ENCODE measurements at regions not wholly inside any gene's neighbourhood (a gene's known extent, or its start where the extent isn't known, plus 50 kb on each side); places are given as distances from the start of the nearest gene placed in this dataset.
"Not testable (repeated sequence)": the region's sequence is repeated elsewhere in the genome, so short reads cannot be mapped to it uniquely, and the experiment has no call there.

GRCh38 chr4:17030543-17030942, 132.1 kb upstream of the LDB2 start:
- no peak overlapping the region for H3K9ac ChIP-seq (ENCODE audit: low read depth, low read length)
- H3K9me3 ChIP-seq (ENCODE audit: insufficient read depth, low read depth, low read length) = 0 out of 2 replicates have a peak, but pooled peaks cover 2% of the 10 kb centered on the region
- H3K4me3 ChIP-seq (ENCODE audit: low read length) = no peak overlapping the region
- peaks cover 18% of the 10 kb centered on the region for H3K4me1 ChIP-seq (ENCODE audit: insufficient read depth, low read length)
- H3K27ac ChIP-seq (ENCODE audit: low read depth, low read length) = 0 out of 2 replicates have a peak overlapping the region, but pooled peaks have one; percentile 18
- 94% methylated on average over 1 of the region's 1 CpG for WGBS
- H3K27me3 ChIP-seq (ENCODE audit: insufficient read depth, low read length) = no peaks in the 10 kb centered on the region
- no peaks in the 10 kb centered on the region for H3K36me3 ChIP-seq (ENCODE audit: insufficient read depth, low read length)

DNA sequence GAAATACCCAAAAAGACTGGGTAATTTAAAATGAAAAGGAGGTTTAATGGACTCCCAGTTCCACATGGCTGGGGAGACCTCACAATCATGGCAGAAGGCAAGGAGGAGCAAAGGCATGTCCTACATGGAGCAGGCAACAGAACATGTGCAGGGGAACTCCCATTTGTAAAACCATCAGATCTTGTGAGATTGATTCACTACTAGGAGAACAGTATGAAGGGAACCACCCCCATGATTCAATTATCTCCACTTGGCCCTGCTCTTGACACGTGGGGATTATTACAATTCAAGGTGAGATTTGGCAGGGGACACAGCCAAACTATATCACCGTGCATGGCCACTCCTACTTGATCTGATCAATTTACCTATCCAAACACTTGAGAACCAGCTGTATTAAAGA, 131.5 kb upstream of the LDB2 start:
- Histone ChIP-seq H3K4me3 (ENCODE audit: low read length) (no peak overlapping the region), H3K27ac (ENCODE audit: low read depth, low read length) (no peak overlapping the region), H3K9me3 (ENCODE audit: insufficient read depth, low read depth, low read length) (no peaks in the 10 kb centered on the region), H3K9ac (ENCODE audit: low read depth, low read length) (no peak overlapping the region), H3K36me3 (ENCODE audit: insufficient read depth, low read length) (no peaks in the 10 kb centered on the region), H3K27me3 (ENCODE audit: insufficient read depth, low read length) (no peaks in the 10 kb centered on the region), H3K4me1 (ENCODE audit: insufficient read depth, low read length) (peaks cover 18% of the 10 kb centered on the region)
- WGBS = 87% methylated on average over 2 of the region's 2 CpGs

DNA sequence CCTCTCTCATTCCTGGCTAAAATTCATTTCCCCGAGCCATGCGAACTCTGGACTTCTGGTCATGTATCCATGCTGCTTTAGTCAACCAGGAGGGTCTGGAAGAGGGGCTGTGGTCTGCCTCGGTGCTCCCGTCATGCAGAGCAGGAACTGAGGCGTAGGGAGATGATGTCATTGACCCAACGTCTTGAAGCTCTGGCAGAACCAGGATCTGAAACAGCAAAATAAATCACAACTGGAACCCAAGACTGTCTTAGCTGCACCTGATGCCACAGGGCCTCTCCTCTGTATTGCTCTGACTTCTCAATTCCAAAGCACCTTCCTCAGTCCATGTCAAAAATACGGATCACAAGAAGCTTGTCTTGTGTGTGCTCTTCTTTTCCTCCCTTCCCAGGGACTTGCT, 131.0 kb upstream of the LDB2 start:
- H3K27me3 ChIP-seq (ENCODE audit: insufficient read depth, low read length) = no peaks in the 10 kb centered on the region
- no peaks in the 10 kb centered on the region for H3K9me3 ChIP-seq (ENCODE audit: insufficient read depth, low read depth, low read length)
- WGBS = 95% methylated on average over 7 of the region's 7 CpGs
- no peak overlapping the region for H3K4me3 ChIP-seq (ENCODE audit: low read length)
- H3K27ac ChIP-seq (ENCODE audit: low read depth, low read length) = no peak overlapping the region
- H3K4me1 ChIP-seq (ENCODE audit: insufficient read depth, low read length) = peaks cover 18% of the 10 kb centered on the region
- no peaks in the 10 kb centered on the region for H3K36me3 ChIP-seq (ENCODE audit: insufficient read depth, low read length)
- no peak overlapping the region for H3K9ac ChIP-seq (ENCODE audit: low read depth, low read length)

DNA sequence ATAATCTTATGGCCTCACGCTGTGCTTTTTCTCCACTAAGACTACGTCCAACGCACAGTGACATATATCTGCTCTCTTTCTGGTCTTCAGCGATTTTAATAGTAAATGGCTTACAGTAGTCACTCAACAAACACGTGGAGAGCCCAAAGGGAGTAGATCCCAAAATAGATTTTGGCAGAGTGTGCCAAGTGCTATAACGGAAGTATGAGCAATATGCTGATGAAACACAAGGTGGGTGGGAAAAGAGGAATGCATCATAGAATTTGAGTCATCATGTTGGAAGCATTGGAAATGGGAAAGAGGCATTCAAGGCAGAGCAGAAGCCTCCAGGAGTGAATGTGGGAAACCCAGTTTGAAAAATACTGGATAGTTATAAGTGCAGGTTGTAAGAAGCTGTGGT, 129.1 kb upstream of the LDB2 start:
- Histone ChIP-seq H3K9me3 (ENCODE audit: insufficient read depth, low read depth, low read length) (no peaks in the 10 kb centered on the region), H3K4me1 (ENCODE audit: insufficient read depth, low read length) (peaks cover 3% of the 10 kb centered on the region; the same call in 1 of the 2 replicates), H3K9ac (ENCODE audit: low read depth, low read length) (no peak overlapping the region), H3K27ac (ENCODE audit: low read depth, low read length) (no peak overlapping the region), H3K27me3 (ENCODE audit: insufficient read depth, low read length) (no peaks in the 10 kb centered on the region), H3K4me3 (ENCODE audit: low read length) (no peak overlapping the region), H3K36me3 (ENCODE audit: insufficient read depth, low read length) (no peaks in the 10 kb centered on the region)
- 97% methylated on average over 6 of the region's 6 CpGs for WGBS

DNA sequence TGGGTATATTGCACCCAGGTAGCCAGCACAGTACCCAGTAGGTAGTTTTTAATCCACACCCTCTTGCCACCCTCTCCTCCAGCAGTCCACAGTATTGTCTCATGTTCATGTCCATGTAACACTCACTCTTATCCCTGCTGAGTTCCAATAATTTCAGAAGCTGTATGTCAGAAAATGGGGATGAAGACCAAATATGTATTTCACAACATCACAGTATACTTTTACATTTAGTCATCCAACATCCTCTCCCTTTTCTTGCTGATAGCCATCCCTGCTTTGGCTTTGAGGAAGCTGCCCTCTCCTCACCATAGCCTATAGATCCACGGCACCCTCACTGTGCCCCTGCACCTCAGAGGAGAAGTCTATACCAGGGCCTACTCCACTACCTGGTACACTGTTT, 126.0 kb upstream of the LDB2 start:
- Histone ChIP-seq H3K27ac (ENCODE audit: low read depth, low read length) (no peak overlapping the region), H3K36me3 (ENCODE audit: insufficient read depth, low read length) (no peaks in the 10 kb centered on the region), H3K4me3 (ENCODE audit: low read length) (no peak overlapping the region), H3K9ac (ENCODE audit: low read depth, low read length) (no peak overlapping the region), H3K9me3 (ENCODE audit: insufficient read depth, low read depth, low read length) (no peaks in the 10 kb centered on the region), H3K27me3 (ENCODE audit: insufficient read depth, low read length) (no peaks in the 10 kb centered on the region), H3K4me1 (ENCODE audit: insufficient read depth, low read length) (no peaks in the 10 kb centered on the region)
- WGBS = 95% methylated on average over 1 of the region's 1 CpG

GRCh38 chr4:17020901-17021300, 122.5 kb upstream of the LDB2 start:
- no peaks in the 10 kb centered on the region for H3K9me3 ChIP-seq (ENCODE audit: insufficient read depth, low read depth, low read length)
- H3K4me1 ChIP-seq (ENCODE audit: insufficient read depth, low read length) = peaks cover 16% of the 10 kb centered on the region
- H3K36me3 ChIP-seq (ENCODE audit: insufficient read depth, low read length) = no peaks in the 10 kb centered on the region
- H3K27ac ChIP-seq (ENCODE audit: low read depth, low read length) = no peak overlapping the region
- WGBS = 67% methylated on average over 4 of the region's 4 CpGs
- H3K4me3 ChIP-seq (ENCODE audit: low read length) = no peak overlapping the region
- H3K27me3 ChIP-seq (ENCODE audit: insufficient read depth, low read length) = no peaks in the 10 kb centered on the region
- H3K9ac ChIP-seq (ENCODE audit: low read depth, low read length) = no peak overlapping the region

DNA sequence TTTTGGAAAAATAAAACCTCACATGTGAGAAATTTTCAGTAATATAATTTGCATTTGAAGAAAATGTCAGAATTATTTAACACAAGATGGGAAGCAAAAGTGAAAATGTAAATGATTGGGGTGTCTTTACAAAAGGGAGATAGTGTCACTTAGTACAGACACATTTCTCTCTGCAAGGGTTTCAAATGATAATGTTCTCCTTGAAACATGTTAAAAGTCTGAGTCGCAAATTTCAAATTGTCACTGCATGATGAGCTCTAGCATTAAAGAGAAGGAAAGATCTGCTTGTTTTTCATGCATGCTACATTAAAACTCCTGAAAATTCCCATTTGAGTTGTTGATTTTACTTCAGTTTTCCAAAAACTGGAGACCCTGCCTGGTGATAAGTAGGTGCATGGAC, 122.0 kb upstream of the LDB2 start:
- no peaks in the 10 kb centered on the region for H3K36me3 ChIP-seq (ENCODE audit: insufficient read depth, low read length)
- H3K27ac ChIP-seq (ENCODE audit: low read depth, low read length) = no peak overlapping the region
- no peaks in the 10 kb centered on the region for H3K9me3 ChIP-seq (ENCODE audit: insufficient read depth, low read depth, low read length)
- no peak overlapping the region for H3K4me3 ChIP-seq (ENCODE audit: low read length)
- no peak overlapping the region for H3K9ac ChIP-seq (ENCODE audit: low read depth, low read length)
- no peaks in the 10 kb centered on the region for H3K27me3 ChIP-seq (ENCODE audit: insufficient read depth, low read length)
- H3K4me1 ChIP-seq (ENCODE audit: insufficient read depth, low read length) = peaks cover 16% of the 10 kb centered on the region
- 93% methylated on average over 1 of the region's 1 CpG for WGBS

DNA sequence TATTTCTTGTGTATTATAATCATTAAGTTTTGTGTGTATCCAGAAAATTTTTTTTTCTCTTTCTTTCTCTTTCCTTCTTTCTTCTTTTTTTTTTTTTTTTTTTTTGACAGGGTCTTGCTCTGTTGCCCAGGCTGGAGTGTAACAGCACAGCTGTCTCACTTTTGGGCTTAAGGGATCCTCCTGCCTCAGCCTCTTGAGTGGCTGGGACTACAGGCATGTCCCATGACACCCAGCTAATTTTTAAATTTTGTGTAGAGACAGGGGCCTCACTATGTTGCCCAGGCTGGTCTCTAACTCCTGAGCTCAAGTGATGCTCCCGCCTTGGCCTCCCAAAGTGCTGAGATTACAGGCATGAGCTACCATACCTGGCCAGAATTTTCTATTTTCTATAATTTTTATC, 120.2 kb upstream of the LDB2 start:
- H3K4me1 ChIP-seq (ENCODE audit: insufficient read depth, low read length) = peaks cover 16% of the 10 kb centered on the region
- H3K27ac ChIP-seq (ENCODE audit: low read depth, low read length); H3K36me3 ChIP-seq (ENCODE audit: insufficient read depth, low read length); H3K27me3 ChIP-seq (ENCODE audit: insufficient read depth, low read length); H3K9me3 ChIP-seq (ENCODE audit: insufficient read depth, low read depth, low read length); H3K9ac ChIP-seq (ENCODE audit: low read depth, low read length); H3K4me3 ChIP-seq (ENCODE audit: low read length): not testable (repeated sequence)
- WGBS = 94% methylated on average over 1 of the region's 1 CpG

DNA sequence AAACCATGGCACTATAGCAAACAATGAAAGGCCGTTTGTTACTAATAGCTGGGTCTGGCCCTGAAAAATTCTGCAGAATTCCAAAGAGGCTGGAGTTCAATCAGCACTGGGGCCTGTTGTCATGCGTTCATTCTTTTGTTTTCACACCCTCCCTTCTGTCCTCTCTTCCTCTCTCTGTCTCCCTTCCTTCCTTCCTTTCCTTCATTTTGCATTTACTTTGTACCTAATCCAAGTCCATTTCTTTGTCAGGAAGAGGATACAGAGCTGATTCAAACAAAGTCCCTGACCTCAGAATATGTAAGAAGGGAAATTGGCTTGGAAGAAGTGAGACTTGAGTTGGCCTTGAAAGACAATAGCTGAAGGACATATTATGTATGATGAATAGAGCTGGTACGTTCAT, 119.6 kb upstream of the LDB2 start:
- Histone ChIP-seq H3K9me3 (ENCODE audit: insufficient read depth, low read depth, low read length) (no peaks in the 10 kb centered on the region), H3K4me3 (ENCODE audit: low read length) (no peak overlapping the region), H3K27ac (ENCODE audit: low read depth, low read length) (peak overlapping the region; percentile 64; the same call in 1 of the 2 replicates), H3K9ac (ENCODE audit: low read depth, low read length) (no peak overlapping the region), H3K4me1 (ENCODE audit: insufficient read depth, low read length) (peaks cover 16% of the 10 kb centered on the region), H3K36me3 (ENCODE audit: insufficient read depth, low read length) (no peaks in the 10 kb centered on the region), H3K27me3 (ENCODE audit: insufficient read depth, low read length) (no peaks in the 10 kb centered on the region)
- 60% methylated on average over 3 of the region's 3 CpGs for WGBS

DNA sequence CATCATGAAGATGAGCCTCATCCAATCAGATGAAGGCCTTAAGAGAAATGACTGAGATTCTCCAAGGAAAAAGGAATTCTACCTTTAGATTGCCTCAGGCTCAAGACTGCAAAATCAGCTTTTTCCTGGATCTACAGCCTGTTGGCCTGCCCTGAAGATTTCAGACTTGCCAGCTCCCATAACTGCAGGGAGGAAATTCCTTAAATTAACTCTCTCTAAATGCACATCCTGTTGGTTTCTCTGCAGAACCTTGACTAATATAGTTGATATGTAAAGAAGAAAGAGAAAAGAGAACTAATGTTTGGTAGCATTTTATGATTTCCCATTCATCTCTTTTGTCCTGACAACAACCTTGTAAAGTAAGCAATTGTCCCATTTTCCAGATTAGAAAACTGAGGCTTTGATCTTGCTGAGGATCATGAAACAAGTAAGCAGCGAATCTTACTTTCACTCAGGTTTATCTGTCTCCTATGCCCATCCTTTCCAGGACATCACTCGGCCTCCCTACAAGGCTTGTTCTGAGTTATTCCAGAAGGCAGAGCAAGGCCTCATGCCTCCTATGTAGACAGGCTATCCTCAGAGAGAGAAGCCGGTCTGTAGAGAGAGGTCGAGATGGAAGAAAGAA, 115.0 kb upstream of the LDB2 start:
- 89% methylated on average over 4 of the region's 4 CpGs for WGBS
- H3K4me1 ChIP-seq (ENCODE audit: insufficient read depth, low read length) = peaks cover 19% of the 10 kb centered on the region
- H3K9ac ChIP-seq (ENCODE audit: low read depth, low read length) = no peak overlapping the region
- no peaks in the 10 kb centered on the region for H3K27me3 ChIP-seq (ENCODE audit: insufficient read depth, low read length)
- H3K9me3 ChIP-seq (ENCODE audit: insufficient read depth, low read depth, low read length) = no peaks in the 10 kb centered on the region
- no peaks in the 10 kb centered on the region for H3K36me3 ChIP-seq (ENCODE audit: insufficient read depth, low read length)
- no peak overlapping the region for H3K4me3 ChIP-seq (ENCODE audit: low read length)
- no peak overlapping the region for H3K27ac ChIP-seq (ENCODE audit: low read depth, low read length)

GRCh38 chr4:17012451-17012850, 114.0 kb upstream of the LDB2 start:
- Histone ChIP-seq H3K27ac (ENCODE audit: low read depth, low read length) (no peak overlapping the region), H3K4me1 (ENCODE audit: insufficient read depth, low read length) (peaks cover 10% of the 10 kb centered on the region), H3K27me3 (ENCODE audit: insufficient read depth, low read length) (no peaks in the 10 kb centered on the region), H3K36me3 (ENCODE audit: insufficient read depth, low read length) (no peaks in the 10 kb centered on the region), H3K4me3 (ENCODE audit: low read length) (no peak overlapping the region), H3K9me3 (ENCODE audit: insufficient read depth, low read depth, low read length) (no peaks in the 10 kb centered on the region), H3K9ac (ENCODE audit: low read depth, low read length) (no peak overlapping the region)
- WGBS = 77% methylated on average over 3 of the region's 3 CpGs
